ENCODE measurements at regions not wholly inside any gene's neighbourhood (a gene's known extent, or its start where the extent isn't known, plus 50 kb on each side); places are given as distances from the start of the nearest gene placed in this dataset.

GRCh38 chr7:41272664-41273063, 430.2 kb downstream of the INHBA start:
- ATAC-seq (ENCODE audit: low read depth) (no peak), DNase-seq (no peak)
- H3K4me3 Mint-ChIP-seq: no peak overlapping the region
- Histone ChIP-seq H3K9ac (ENCODE audit: low read length) (no peak overlapping the region), H4K20me1 (ENCODE audit: control insufficient read depth, insufficient read depth, low read length, poor library complexity, severe bottlenecking) (no peaks in the 10 kb centered on the region), H3K4me3 (ENCODE audit: control extremely low read depth in 1 of 5, extremely low read depth in 1 of 5, insufficient read depth in 1 of 5, low read depth in 2 of 5, low read length in 4 of 5) (no peak overlapping the region), H3K27ac (ENCODE audit: low read length in 2 of 2) (no peak overlapping the region), H3K27me3 (replicated peaks in 1 of 4; ENCODE audit: control extremely low read depth in 1 of 4, control insufficient read depth in 3 of 4, insufficient read depth in 4 of 4, low read length in 3 of 4) (no peaks in the 10 kb centered on the region), H3K4me1 (ENCODE audit: control insufficient read depth in 2 of 2, insufficient read depth in 2 of 2, low read length in 2 of 2) (no peaks in the 10 kb centered on the region), H3K36me3 (replicated peaks in 1 of 2; ENCODE audit: control extremely low read depth in 1 of 2, control insufficient read depth in 1 of 2, extremely low read depth in 1 of 2, insufficient read depth in 2 of 2, low read length in 1 of 2) (no peaks in the 10 kb centered on the region), H2AFZ (ENCODE audit: insufficient read depth, low read depth, low read length, poor library complexity, severe bottlenecking) (no peak overlapping the region), H3K4me2 (replicated peaks; ENCODE audit: low read depth, low read length, poor library complexity, severe bottlenecking) (no peak overlapping the region), H3K79me2 (ENCODE audit: control insufficient read depth, insufficient read depth, low read length) (no peaks in the 10 kb centered on the region), H3K9me3 (ENCODE audit: control extremely low read depth in 1 of 3, control insufficient read depth in 2 of 3, insufficient read depth in 1 of 3, low read length in 2 of 3) (no peaks in the 10 kb centered on the region)
- H3K4me1 Mint-ChIP-seq: no peaks in the 10 kb centered on the region
- H3K9me3 Mint-ChIP-seq (ENCODE audit: insufficient read depth): no peaks in the 10 kb centered on the region
- ChIA-PET POLR2A (no interaction called here), CTCF (no interaction called here)
- 96% methylated on average over 2 of the region's 5 CpGs for WGBS (ENCODE audit: insufficient coverage)
- no peak overlapping the region for H3K27ac Mint-ChIP-seq
- intact Hi-C loops (cut with micrococcal nuclease): no loop called here
- H3K27me3 Mint-ChIP-seq: no peaks in the 10 kb centered on the region
- TF ChIP-seq EZH2 (IDR thresholded peaks at IDR 0.05; ENCODE audit: borderline replicate concordance, insufficient read depth, low read depth, low read length, poor library complexity, severe bottlenecking): no peak
- TF ChIP-seq CTCF (IDR thresholded peaks at IDR 0.05): no peak

- Histone ChIP-seq H3K4me2 (replicated peaks; ENCODE audit: low read depth, low read length, poor library complexity, severe bottlenecking) (no peak overlapping the region), H3K27ac (ENCODE audit: low read length in 2 of 2) (no peak overlapping the region), H3K79me2 (ENCODE audit: control insufficient read depth, insufficient read depth, low read length) (no peaks in the 10 kb centered on the region), H2AFZ (ENCODE audit: insufficient read depth, low read depth, low read length, poor library complexity, severe bottlenecking) (no peak overlapping the region), H3K4me1 (ENCODE audit: control insufficient read depth in 2 of 2, insufficient read depth in 2 of 2, low read length in 2 of 2) (no peaks in the 10 kb centered on the region), H3K36me3 (replicated peaks in 1 of 2; ENCODE audit: control extremely low read depth in 1 of 2, control insufficient read depth in 1 of 2, extremely low read depth in 1 of 2, insufficient read depth in 2 of 2, low read length in 1 of 2) (no peaks in the 10 kb centered on the region), H3K9ac (ENCODE audit: low read length) (no peak overlapping the region), H4K20me1 (ENCODE audit: control insufficient read depth, insufficient read depth, low read length, poor library complexity, severe bottlenecking) (no peaks in the 10 kb centered on the region), H3K9me3 (ENCODE audit: control extremely low read depth in 1 of 3, control insufficient read depth in 2 of 3, insufficient read depth in 1 of 3, low read length in 2 of 3) (no peaks in the 10 kb centered on the region), H3K4me3 (ENCODE audit: control extremely low read depth in 1 of 5, extremely low read depth in 1 of 5, insufficient read depth in 1 of 5, low read depth in 2 of 5, low read length in 4 of 5) (no peak overlapping the region), H3K27me3 (replicated peaks in 1 of 4; ENCODE audit: control extremely low read depth in 1 of 4, control insufficient read depth in 3 of 4, insufficient read depth in 4 of 4, low read length in 3 of 4) (no peaks in the 10 kb centered on the region)
- Mint-ChIP-seq H3K27me3 (no peaks in the 10 kb centered on the region), H3K9me3 (ENCODE audit: insufficient read depth) (no peaks in the 10 kb centered on the region), H3K27ac (no peak overlapping the region), H3K4me1 (no peaks in the 10 kb centered on the region), H3K4me3 (no peak overlapping the region)
- TF ChIP-seq CTCF (IDR thresholded peaks at IDR 0.05) (no peak), EZH2 (IDR thresholded peaks at IDR 0.05; ENCODE audit: borderline replicate concordance, insufficient read depth, low read depth, low read length, poor library complexity, severe bottlenecking) (no peak)
- ChIA-PET POLR2A (no interaction called here), CTCF (no interaction called here)
- WGBS (ENCODE audit: insufficient coverage): no CpG with 5 or more reads among the region's 2 CpGs
- ATAC-seq (ENCODE audit: low read depth) (no peak), DNase-seq (no peak)
- intact Hi-C loops (cut with micrococcal nuclease): no loop called here
Measured at GRCh38 chr7:41268878-41269277, 434.0 kb downstream of the INHBA start.
